ENCODE measurements at regions not wholly inside any gene's neighbourhood (a gene's known extent, or its start where the extent isn't known, plus 50 kb on each side); places are given as distances from the start of the nearest gene placed in this dataset.

GRCh38 chr6:86848986-86849385 lies 88.3 kb upstream of the HTR1E start:
- no peak overlapping the region for H3K18ac ChIP-seq (ENCODE audit: insufficient read length, low read depth, low read length)
- no peak overlapping the region for H3K4me2 ChIP-seq (ENCODE audit: insufficient read depth, insufficient read length, low read length)
- no peak overlapping the region for H3K4me3 Mint-ChIP-seq
- H2AFZ ChIP-seq (ENCODE audit: low read length): no peak overlapping the region
- no peak overlapping the region for H4K5ac ChIP-seq (ENCODE audit: insufficient read length, low read depth, low read length)
- H3K79me1 ChIP-seq (ENCODE audit: insufficient read depth, low read depth, low read length, poor library complexity, severe bottlenecking): no peaks in the 10 kb centered on the region
- no peak overlapping the region for H2BK15ac ChIP-seq (ENCODE audit: low read depth, low read length)
- no peak overlapping the region for H3K56ac ChIP-seq (ENCODE audit: insufficient read length, low read depth, low read length)
- no peaks in the 10 kb centered on the region for H3K9me3 Mint-ChIP-seq
- H3K23ac ChIP-seq (ENCODE audit: insufficient read length, low read depth, low read length): no peak overlapping the region
- no peak overlapping the region for H2BK12ac ChIP-seq (ENCODE audit: insufficient read length, low read depth, low read length)
- H3K23me2 ChIP-seq (ENCODE audit: insufficient read length, low read depth, low read length, poor library complexity, severe bottlenecking): no peaks in the 10 kb centered on the region
- no peaks in the 10 kb centered on the region for H4K20me1 ChIP-seq (ENCODE audit: control insufficient read depth, insufficient read depth, insufficient read length)
- no peak overlapping the region for H4K8ac ChIP-seq (replicated peaks; ENCODE audit: insufficient read length, low read depth, low read length)
- no peak overlapping the region for H3K14ac ChIP-seq (ENCODE audit: insufficient read depth, low read length)
- H3K27me3 ChIP-seq (ENCODE audit: insufficient read depth, low read length): no peaks in the 10 kb centered on the region
- no peak overlapping the region for H3K27ac Mint-ChIP-seq
- no peaks in the 10 kb centered on the region for H3K9me3 ChIP-seq (ENCODE audit: control insufficient read depth, low read depth, low read length)
- H2BK5ac ChIP-seq (ENCODE audit: insufficient read length, low read length): no peak overlapping the region
- no peak overlapping the region for H2AK5ac ChIP-seq (ENCODE audit: insufficient read length, low read length)
- no peaks in the 10 kb centered on the region for H3K79me2 ChIP-seq (ENCODE audit: insufficient read depth, low read length)
- H3K9ac ChIP-seq (ENCODE audit: extremely low read depth, insufficient read length, low read length): no peak overlapping the region
- H2BK20ac ChIP-seq (ENCODE audit: low read depth, low read length, poor library complexity, severe bottlenecking): no peak overlapping the region
- no peak overlapping the region for H4K91ac ChIP-seq (ENCODE audit: insufficient read length, low read depth, low read length)
- no peaks in the 10 kb centered on the region for H3K36me3 Mint-ChIP-seq (ENCODE audit: insufficient read depth in 1 of 3, low read depth in 3 of 3)
- TF ChIP-seq, protein P1, sequence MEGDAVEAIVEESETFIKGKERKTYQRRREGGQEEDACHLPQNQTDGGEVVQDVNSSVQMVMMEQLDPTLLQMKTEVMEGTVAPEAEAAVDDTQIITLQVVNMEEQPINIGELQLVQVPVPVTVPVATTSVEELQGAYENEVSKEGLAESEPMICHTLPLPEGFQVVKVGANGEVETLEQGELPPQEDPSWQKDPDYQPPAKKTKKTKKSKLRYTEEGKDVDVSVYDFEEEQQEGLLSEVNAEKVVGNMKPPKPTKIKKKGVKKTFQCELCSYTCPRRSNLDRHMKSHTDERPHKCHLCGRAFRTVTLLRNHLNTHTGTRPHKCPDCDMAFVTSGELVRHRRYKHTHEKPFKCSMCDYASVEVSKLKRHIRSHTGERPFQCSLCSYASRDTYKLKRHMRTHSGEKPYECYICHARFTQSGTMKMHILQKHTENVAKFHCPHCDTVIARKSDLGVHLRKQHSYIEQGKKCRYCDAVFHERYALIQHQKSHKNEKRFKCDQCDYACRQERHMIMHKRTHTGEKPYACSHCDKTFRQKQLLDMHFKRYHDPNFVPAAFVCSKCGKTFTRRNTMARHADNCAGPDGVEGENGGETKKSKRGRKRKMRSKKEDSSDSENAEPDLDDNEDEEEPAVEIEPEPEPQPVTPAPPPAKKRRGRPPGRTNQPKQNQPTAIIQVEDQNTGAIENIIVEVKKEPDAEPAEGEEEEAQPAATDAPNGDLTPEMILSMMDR (conservative IDR thresholded peaks at IDR 0.05): no peak
- no peaks in the 10 kb centered on the region for H3K27me3 Mint-ChIP-seq (ENCODE audit: low read depth)
- DNase-seq: no peak
- H3K27ac ChIP-seq (ENCODE audit: insufficient read length, low read depth, low read length): no peak overlapping the region
- H3K4ac ChIP-seq (ENCODE audit: low read depth, low read length): no peak overlapping the region
- H3K4me1 Mint-ChIP-seq: no peaks in the 10 kb centered on the region
- no peak overlapping the region for H3T11ph ChIP-seq (ENCODE audit: low read length)
- no peaks in the 10 kb centered on the region for H3K4me1 ChIP-seq (ENCODE audit: insufficient read depth, low read length)
- H2BK120ac ChIP-seq (ENCODE audit: low read depth, low read length, poor library complexity, severe bottlenecking): no peak overlapping the region
